Astrocyte (in vitro differentiated cells and primary cell): ENCODE measurements at regions not wholly inside any gene's neighbourhood (a gene's known extent, or its start where the extent isn't known, plus 50 kb on each side); places are given as distances from the start of the nearest gene placed in this dataset.

Source experiments
- EZH2 ChIP-seq: IDR thresholded peaks from 2 replicates; pipeline ENCODE4 v1.6.1; 2012; ENCODE audit warnings: mild to moderate bottlenecking, low read length, inconsistent platforms; ENCODE audit not compliant: insufficient read depth
- TF ChIP-seq, protein P1 (sequence below): IDR thresholded peaks from 2 replicates; pipeline ENCODE4 v1.5.1; 2011; ENCODE audit warnings: low read depth, mild to moderate bottlenecking, inconsistent platforms, low read length, moderate library complexity; ENCODE audit not compliant: insufficient read depth

DNA sequence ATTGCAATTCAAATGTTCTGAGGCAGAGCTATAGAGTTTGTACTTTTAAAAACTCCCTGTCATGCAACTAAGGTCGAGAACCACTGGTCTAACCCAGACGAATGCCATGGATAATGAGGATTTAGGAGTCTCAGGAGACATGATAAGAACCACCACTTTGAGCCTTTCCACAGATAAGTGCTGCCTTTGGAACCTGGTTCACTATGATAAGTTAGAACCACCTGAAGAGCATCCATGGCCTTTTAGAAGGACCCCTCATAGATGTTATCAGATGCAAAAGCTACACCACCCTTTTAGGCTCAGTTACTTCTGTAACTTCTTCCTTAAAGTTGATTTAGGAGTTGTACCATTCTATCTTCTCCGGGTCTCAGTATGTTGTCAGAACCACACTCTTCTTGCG, 350.6 kb upstream of the CCL2 start:
- TF ChIP-seq EZH2: no peak
- TF ChIP-seq, protein P1, sequence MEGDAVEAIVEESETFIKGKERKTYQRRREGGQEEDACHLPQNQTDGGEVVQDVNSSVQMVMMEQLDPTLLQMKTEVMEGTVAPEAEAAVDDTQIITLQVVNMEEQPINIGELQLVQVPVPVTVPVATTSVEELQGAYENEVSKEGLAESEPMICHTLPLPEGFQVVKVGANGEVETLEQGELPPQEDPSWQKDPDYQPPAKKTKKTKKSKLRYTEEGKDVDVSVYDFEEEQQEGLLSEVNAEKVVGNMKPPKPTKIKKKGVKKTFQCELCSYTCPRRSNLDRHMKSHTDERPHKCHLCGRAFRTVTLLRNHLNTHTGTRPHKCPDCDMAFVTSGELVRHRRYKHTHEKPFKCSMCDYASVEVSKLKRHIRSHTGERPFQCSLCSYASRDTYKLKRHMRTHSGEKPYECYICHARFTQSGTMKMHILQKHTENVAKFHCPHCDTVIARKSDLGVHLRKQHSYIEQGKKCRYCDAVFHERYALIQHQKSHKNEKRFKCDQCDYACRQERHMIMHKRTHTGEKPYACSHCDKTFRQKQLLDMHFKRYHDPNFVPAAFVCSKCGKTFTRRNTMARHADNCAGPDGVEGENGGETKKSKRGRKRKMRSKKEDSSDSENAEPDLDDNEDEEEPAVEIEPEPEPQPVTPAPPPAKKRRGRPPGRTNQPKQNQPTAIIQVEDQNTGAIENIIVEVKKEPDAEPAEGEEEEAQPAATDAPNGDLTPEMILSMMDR: no peak
